ENCODE measurements at regions not wholly inside any gene's neighbourhood (a gene's known extent, or its start where the extent isn't known, plus 50 kb on each side); places are given as distances from the start of the nearest gene placed in this dataset.

- H3K27ac ChIP-seq (ENCODE audit: low read depth in 1 of 2, low read length in 2 of 2) = no peak overlapping the region
- H3K4me3 ChIP-seq (ENCODE audit: low read depth in 1 of 3, low read length in 3 of 3) = no peak overlapping the region
- peaks cover 0 to 6% (median 3%) of the 10 kb centered on the region in 4 donors for H3K4me1 ChIP-seq (ENCODE audit: control insufficient read depth in 4 of 4, insufficient read depth in 4 of 4, low read length in 3 of 4)
- 87% methylated on average over 2 of the region's 2 CpGs for WGBS
- no peak overlapping the region for H3K9ac ChIP-seq (ENCODE audit: low read depth in 1 of 2, low read length in 2 of 2)
- TF ChIP-seq NR2F2 (IDR thresholded peaks at IDR 0.05) = no peak
- TF ChIP-seq, protein P1, sequence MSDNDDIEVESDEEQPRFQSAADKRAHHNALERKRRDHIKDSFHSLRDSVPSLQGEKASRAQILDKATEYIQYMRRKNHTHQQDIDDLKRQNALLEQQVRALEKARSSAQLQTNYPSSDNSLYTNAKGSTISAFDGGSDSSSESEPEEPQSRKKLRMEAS (IDR thresholded peaks at IDR 0.05) = no peak
- TF ChIP-seq HNF4A (conservative IDR thresholded peaks at IDR 0.05) = no peak
- TF ChIP-seq, protein P2, sequence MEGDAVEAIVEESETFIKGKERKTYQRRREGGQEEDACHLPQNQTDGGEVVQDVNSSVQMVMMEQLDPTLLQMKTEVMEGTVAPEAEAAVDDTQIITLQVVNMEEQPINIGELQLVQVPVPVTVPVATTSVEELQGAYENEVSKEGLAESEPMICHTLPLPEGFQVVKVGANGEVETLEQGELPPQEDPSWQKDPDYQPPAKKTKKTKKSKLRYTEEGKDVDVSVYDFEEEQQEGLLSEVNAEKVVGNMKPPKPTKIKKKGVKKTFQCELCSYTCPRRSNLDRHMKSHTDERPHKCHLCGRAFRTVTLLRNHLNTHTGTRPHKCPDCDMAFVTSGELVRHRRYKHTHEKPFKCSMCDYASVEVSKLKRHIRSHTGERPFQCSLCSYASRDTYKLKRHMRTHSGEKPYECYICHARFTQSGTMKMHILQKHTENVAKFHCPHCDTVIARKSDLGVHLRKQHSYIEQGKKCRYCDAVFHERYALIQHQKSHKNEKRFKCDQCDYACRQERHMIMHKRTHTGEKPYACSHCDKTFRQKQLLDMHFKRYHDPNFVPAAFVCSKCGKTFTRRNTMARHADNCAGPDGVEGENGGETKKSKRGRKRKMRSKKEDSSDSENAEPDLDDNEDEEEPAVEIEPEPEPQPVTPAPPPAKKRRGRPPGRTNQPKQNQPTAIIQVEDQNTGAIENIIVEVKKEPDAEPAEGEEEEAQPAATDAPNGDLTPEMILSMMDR (IDR thresholded peaks at IDR 0.05; ENCODE audit: low read depth, low read length, missing input control) = no peak
- TF ChIP-seq RXRA (IDR thresholded peaks at IDR 0.05) = no peak
- no peaks in the 10 kb centered on the region for H3K36me3 ChIP-seq (ENCODE audit: control insufficient read depth in 4 of 4, insufficient read depth in 3 of 4, low read depth in 1 of 4, low read length in 3 of 4)
- H3K27me3 ChIP-seq (ENCODE audit: control insufficient read depth in 4 of 4, insufficient read depth in 4 of 4, low read length in 3 of 4) = no peaks in the 10 kb centered on the region
- no peaks in the 10 kb centered on the region for H3K9me3 ChIP-seq (ENCODE audit: control insufficient read depth in 4 of 4, low read length in 3 of 4)
- DNase-seq (ENCODE audit: low spot score) = no peak
Measured at GRCh38 chr5:111672099-111672498, 84.9 kb downstream of the NREP start.

DNA sequence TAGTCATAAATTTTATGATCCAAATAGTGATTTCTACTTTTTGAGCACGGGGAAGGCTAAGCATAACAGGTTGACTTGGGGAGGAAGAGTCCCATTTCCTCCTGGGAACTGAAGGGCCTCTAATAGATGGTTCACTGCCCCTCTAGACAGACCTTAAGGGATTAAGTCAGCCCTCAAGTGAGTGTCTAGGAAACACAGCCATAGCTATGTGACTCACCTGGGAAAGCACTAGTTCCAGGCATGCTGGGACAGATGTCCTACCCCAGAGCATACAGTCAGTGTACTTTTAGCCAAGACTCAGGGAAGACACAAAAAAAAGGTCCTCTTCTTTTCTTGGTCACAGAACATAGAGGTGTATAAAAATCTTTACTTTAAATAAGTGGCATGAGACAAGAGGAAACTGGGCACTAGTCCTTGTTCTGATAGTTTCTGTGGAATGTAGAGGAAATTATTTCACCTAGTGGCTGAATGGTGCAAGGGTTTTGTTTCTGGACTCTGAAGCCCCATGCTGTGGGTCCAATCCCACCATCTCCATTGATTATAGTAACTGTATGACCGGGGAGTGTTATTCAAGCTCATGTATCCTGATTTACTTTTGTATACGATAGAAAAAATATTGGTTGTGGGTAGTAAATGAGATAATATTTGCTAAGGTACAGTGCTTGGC lies 86.0 kb downstream of the NREP start:
- no peak overlapping the region for H3K9ac ChIP-seq (ENCODE audit: low read depth in 1 of 2, low read length in 2 of 2)
- H3K4me3 ChIP-seq (ENCODE audit: low read depth in 1 of 3, low read length in 3 of 3) = no peak overlapping the region
- no peak for DNase-seq (ENCODE audit: low spot score)
- H3K27ac ChIP-seq (ENCODE audit: low read depth in 1 of 2, low read length in 2 of 2) = no peak overlapping the region
- TF ChIP-seq RXRA (IDR thresholded peaks at IDR 0.05) = no peak
- TF ChIP-seq EGR1 (IDR thresholded peaks at IDR 0.05; ENCODE audit: low read depth in 2 of 2) = no peak
- TF ChIP-seq FOXA2 (IDR thresholded peaks at IDR 0.05) = no peak
- no peak for TF ChIP-seq FOXA1 (IDR thresholded peaks at IDR 0.05)
- TF ChIP-seq NR2F2 (IDR thresholded peaks at IDR 0.05) = no peak
- no peak for TF ChIP-seq HNF4A (conservative IDR thresholded peaks at IDR 0.05)
- TF ChIP-seq, protein P1 (IDR thresholded peaks at IDR 0.05) = no peak
- TF ChIP-seq RAD21 (IDR thresholded peaks at IDR 0.05) = no peak
- TF ChIP-seq, protein P3, sequence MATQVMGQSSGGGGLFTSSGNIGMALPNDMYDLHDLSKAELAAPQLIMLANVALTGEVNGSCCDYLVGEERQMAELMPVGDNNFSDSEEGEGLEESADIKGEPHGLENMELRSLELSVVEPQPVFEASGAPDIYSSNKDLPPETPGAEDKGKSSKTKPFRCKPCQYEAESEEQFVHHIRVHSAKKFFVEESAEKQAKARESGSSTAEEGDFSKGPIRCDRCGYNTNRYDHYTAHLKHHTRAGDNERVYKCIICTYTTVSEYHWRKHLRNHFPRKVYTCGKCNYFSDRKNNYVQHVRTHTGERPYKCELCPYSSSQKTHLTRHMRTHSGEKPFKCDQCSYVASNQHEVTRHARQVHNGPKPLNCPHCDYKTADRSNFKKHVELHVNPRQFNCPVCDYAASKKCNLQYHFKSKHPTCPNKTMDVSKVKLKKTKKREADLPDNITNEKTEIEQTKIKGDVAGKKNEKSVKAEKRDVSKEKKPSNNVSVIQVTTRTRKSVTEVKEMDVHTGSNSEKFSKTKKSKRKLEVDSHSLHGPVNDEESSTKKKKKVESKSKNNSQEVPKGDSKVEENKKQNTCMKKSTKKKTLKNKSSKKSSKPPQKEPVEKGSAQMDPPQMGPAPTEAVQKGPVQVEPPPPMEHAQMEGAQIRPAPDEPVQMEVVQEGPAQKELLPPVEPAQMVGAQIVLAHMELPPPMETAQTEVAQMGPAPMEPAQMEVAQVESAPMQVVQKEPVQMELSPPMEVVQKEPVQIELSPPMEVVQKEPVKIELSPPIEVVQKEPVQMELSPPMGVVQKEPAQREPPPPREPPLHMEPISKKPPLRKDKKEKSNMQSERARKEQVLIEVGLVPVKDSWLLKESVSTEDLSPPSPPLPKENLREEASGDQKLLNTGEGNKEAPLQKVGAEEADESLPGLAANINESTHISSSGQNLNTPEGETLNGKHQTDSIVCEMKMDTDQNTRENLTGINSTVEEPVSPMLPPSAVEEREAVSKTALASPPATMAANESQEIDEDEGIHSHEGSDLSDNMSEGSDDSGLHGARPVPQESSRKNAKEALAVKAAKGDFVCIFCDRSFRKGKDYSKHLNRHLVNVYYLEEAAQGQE (IDR thresholded peaks at IDR 0.05) = no peak
- no peak for TF ChIP-seq TAF1 (conservative IDR thresholded peaks at IDR 0.05)
- TF ChIP-seq, protein P2 (IDR thresholded peaks at IDR 0.05; ENCODE audit: low read depth, low read length, missing input control) = no peak
- TF ChIP-seq YY1 (IDR thresholded peaks at IDR 0.05) = no peak
- no peak for TF ChIP-seq JUND (IDR thresholded peaks at IDR 0.05)
- no peak for TF ChIP-seq GABPA (IDR thresholded peaks at IDR 0.05 in 1 of 2, conservative IDR thresholded peaks at IDR 0.05 in 1 of 2)
- TF ChIP-seq ATF3 (IDR thresholded peaks at IDR 0.05) = no peak
- TF ChIP-seq HNF4G (IDR thresholded peaks at IDR 0.05) = no peak
- no peak for TF ChIP-seq SP1 (IDR thresholded peaks at IDR 0.05)
- H3K27me3 ChIP-seq (ENCODE audit: control insufficient read depth in 4 of 4, insufficient read depth in 4 of 4, low read length in 3 of 4) = no peaks in the 10 kb centered on the region
- 67% methylated on average over 3 of the region's 3 CpGs for WGBS
- H3K36me3 ChIP-seq (ENCODE audit: control insufficient read depth in 4 of 4, insufficient read depth in 3 of 4, low read depth in 1 of 4, low read length in 3 of 4) = no peaks in the 10 kb centered on the region
- H3K4me1 ChIP-seq (ENCODE audit: control insufficient read depth in 4 of 4, insufficient read depth in 4 of 4, low read length in 3 of 4) = peaks cover 0 to 6% (median 3%) of the 10 kb centered on the region in 4 donors
- H3K9me3 ChIP-seq (ENCODE audit: control insufficient read depth in 4 of 4, low read length in 3 of 4) = no peaks in the 10 kb centered on the region

Measured in liver (tissue), 8 donors.